ENCODE measurements at regions not wholly inside any gene's neighbourhood (a gene's known extent, or its start where the extent isn't known, plus 50 kb on each side); places are given as distances from the start of the nearest gene placed in this dataset.

GRCh38 chr14:76574416-76575095 lies 186.7 kb upstream of the VASH1 start:
- H4K20me1 ChIP-seq (ENCODE audit: control insufficient read depth, extremely low read depth, insufficient read depth, low read length), result no peaks in the 10 kb centered on the region
- no peak overlapping the region for H3K9ac ChIP-seq (ENCODE audit: insufficient read depth, low read length)
- DNase-seq (ENCODE audit: low read depth in 2 of 2), result no peak
- H3K9me3 ChIP-seq (ENCODE audit: control insufficient read depth, insufficient read depth, low read depth, low read length), result no peaks in the 10 kb centered on the region
- H3K27ac ChIP-seq (ENCODE audit: insufficient read depth, low read length), result no peak overlapping the region
- H2AFZ ChIP-seq (ENCODE audit: low read length), result no peak overlapping the region
- H3K4me1 ChIP-seq (ENCODE audit: control insufficient read depth, extremely low read depth, insufficient read depth, low read length), result no peaks in the 10 kb centered on the region
- no peak overlapping the region for H3K4me2 ChIP-seq (ENCODE audit: extremely low read depth, insufficient read depth, low read length)
- no peaks in the 10 kb centered on the region for H3K27me3 ChIP-seq (ENCODE audit: control insufficient read depth, insufficient read depth, low read length)
- TF ChIP-seq EZH2 (IDR thresholded peaks at IDR 0.05; ENCODE audit: low read length, missing control alignments), result no peak
- no peak for TF ChIP-seq CTCF (conservative IDR thresholded peaks at IDR 0.05 in 1 of 2, IDR thresholded peaks at IDR 0.05 in 1 of 2; ENCODE audit: low read depth in 1 of 2, low read length in 2 of 2)
- no peaks in the 10 kb centered on the region for H3K36me3 ChIP-seq (ENCODE audit: control insufficient read depth, insufficient read depth, low read length)
- no peak overlapping the region for H3K4me3 ChIP-seq (replicated peaks in 1 of 4; ENCODE audit: control extremely low read depth in 1 of 4, insufficient read depth in 1 of 4, low read depth in 3 of 4, low read length in 4 of 4)
- no peaks in the 10 kb centered on the region for H3K79me2 ChIP-seq (ENCODE audit: control insufficient read depth, insufficient read depth, low read length)

- H3K27ac ChIP-seq (ENCODE audit: insufficient read depth, low read length), result no peak overlapping the region
- DNase-seq (ENCODE audit: low read depth in 2 of 2), result no peak
Observed at GRCh38 chr14:76575108-76575507, 186.2 kb upstream of the VASH1 start.

More at GRCh38 chr14:76575108-76575507, 186.2 kb upstream of the VASH1 start:
- no peak overlapping the region for H3K4me3 ChIP-seq (replicated peaks in 1 of 4; ENCODE audit: control extremely low read depth in 1 of 4, insufficient read depth in 1 of 4, low read depth in 3 of 4, low read length in 4 of 4)
- no peaks in the 10 kb centered on the region for H3K9me3 ChIP-seq (ENCODE audit: control insufficient read depth, insufficient read depth, low read depth, low read length)
- no peaks in the 10 kb centered on the region for H4K20me1 ChIP-seq (ENCODE audit: control insufficient read depth, extremely low read depth, insufficient read depth, low read length)
- TF ChIP-seq EZH2 (IDR thresholded peaks at IDR 0.05; ENCODE audit: low read length, missing control alignments), result no peak
- no peak for TF ChIP-seq CTCF (conservative IDR thresholded peaks at IDR 0.05 in 1 of 2, IDR thresholded peaks at IDR 0.05 in 1 of 2; ENCODE audit: low read depth in 1 of 2, low read length in 2 of 2)
- H3K36me3 ChIP-seq (ENCODE audit: control insufficient read depth, insufficient read depth, low read length), result no peaks in the 10 kb centered on the region
- no peaks in the 10 kb centered on the region for H3K4me1 ChIP-seq (ENCODE audit: control insufficient read depth, extremely low read depth, insufficient read depth, low read length)
- H2AFZ ChIP-seq (ENCODE audit: low read length), result no peak overlapping the region
- H3K4me2 ChIP-seq (ENCODE audit: extremely low read depth, insufficient read depth, low read length), result no peak overlapping the region
- H3K79me2 ChIP-seq (ENCODE audit: control insufficient read depth, insufficient read depth, low read length), result no peaks in the 10 kb centered on the region
- no peaks in the 10 kb centered on the region for H3K27me3 ChIP-seq (ENCODE audit: control insufficient read depth, insufficient read depth, low read length)
- H3K9ac ChIP-seq (ENCODE audit: insufficient read depth, low read length), result no peak overlapping the region

Measured in fibroblast of lung (primary cell).